SK-N-SH (cell line): ENCODE measurements at regions not wholly inside any gene's neighbourhood (a gene's known extent, or its start where the extent isn't known, plus 50 kb on each side); places are given as distances from the start of the nearest gene placed in this dataset.

Source experiments
- EZH2phosphoT487 ChIP-seq: fragments of 200-600 bp; sonication (generic); IDR thresholded peaks from 2 replicates; pipeline ENCODE4 v1.6.1; 2017; ENCODE audit warnings: low read depth, mixed run types, mild to moderate bottlenecking, antibody characterized with exemption, moderate library complexity, borderline replicate concordance
- FOXM1 ChIP-seq: IDR thresholded peaks from 2 replicates; pipeline ENCODE4 v1.4.0; 2012; ENCODE audit warnings: low read depth, mild to moderate bottlenecking
- MXI1 ChIP-seq: IDR thresholded peaks from 2 replicates; pipeline ENCODE4 v1.6.1; 2012; ENCODE audit warnings: mild to moderate bottlenecking, low read depth, low read length, improper control_type of control experiment
- NRF1 ChIP-seq: IDR thresholded peaks from 2 replicates; pipeline ENCODE4 v1.6.1; 2012; ENCODE audit warnings: low read depth, mild to moderate bottlenecking, low read length
- SIN3A ChIP-seq: IDR thresholded peaks from 2 replicates; pipeline ENCODE4 v1.6.1; 2012; ENCODE audit warnings: low read depth, mild to moderate bottlenecking, low read length, moderate library complexity, borderline replicate concordance
- TAF1 ChIP-seq: IDR thresholded peaks from 2 replicates; pipeline ENCODE4 v1.6.1; 2012; ENCODE audit warnings: low read depth, mild to moderate bottlenecking, low read length, moderate library complexity, borderline replicate concordance
- YY1 ChIP-seq: IDR thresholded peaks from 2 replicates; pipeline ENCODE4 v1.4.0; 2012; ENCODE audit warnings: low read depth, mild to moderate bottlenecking
- TF ChIP-seq, protein P1 (sequence below): fragments of 200-600 bp; sonication (generic); IDR thresholded peaks from 2 replicates; pipeline ENCODE4 v1.6.1; 2017; ENCODE audit warnings: antibody characterized with exemption, mild to moderate bottlenecking, moderate library complexity

DNA sequence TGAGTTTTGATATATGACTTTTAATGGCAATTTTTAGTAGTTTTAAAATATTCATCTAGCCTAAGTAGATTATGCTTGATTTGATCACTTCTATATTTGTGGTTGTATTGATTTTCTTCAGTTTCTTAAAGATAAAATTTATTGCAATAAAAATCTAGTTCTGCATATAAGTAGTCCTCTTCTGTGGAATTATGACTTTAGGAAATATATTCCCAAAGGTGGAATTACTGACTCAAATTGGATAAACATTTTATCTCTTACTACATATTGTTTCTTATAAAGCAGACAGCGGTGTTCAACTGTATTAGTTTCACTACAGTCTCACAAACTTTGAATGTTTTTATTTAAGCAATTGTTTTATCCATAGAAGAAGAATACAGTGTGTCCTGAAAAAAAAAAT is 883.0 kb upstream of the SEMA6A start:
- TF ChIP-seq TAF1 (no peak), NRF1 (no peak), FOXM1 (no peak), MXI1 (no peak), EZH2phosphoT487 (no peak), SIN3A (no peak), YY1 (no peak)
- TF ChIP-seq, protein P1, sequence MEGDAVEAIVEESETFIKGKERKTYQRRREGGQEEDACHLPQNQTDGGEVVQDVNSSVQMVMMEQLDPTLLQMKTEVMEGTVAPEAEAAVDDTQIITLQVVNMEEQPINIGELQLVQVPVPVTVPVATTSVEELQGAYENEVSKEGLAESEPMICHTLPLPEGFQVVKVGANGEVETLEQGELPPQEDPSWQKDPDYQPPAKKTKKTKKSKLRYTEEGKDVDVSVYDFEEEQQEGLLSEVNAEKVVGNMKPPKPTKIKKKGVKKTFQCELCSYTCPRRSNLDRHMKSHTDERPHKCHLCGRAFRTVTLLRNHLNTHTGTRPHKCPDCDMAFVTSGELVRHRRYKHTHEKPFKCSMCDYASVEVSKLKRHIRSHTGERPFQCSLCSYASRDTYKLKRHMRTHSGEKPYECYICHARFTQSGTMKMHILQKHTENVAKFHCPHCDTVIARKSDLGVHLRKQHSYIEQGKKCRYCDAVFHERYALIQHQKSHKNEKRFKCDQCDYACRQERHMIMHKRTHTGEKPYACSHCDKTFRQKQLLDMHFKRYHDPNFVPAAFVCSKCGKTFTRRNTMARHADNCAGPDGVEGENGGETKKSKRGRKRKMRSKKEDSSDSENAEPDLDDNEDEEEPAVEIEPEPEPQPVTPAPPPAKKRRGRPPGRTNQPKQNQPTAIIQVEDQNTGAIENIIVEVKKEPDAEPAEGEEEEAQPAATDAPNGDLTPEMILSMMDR: no peak
